Erythroblast (primary cell): ENCODE measurements at regions not wholly inside any gene's neighbourhood (a gene's known extent, or its start where the extent isn't known, plus 50 kb on each side); places are given as distances from the start of the nearest gene placed in this dataset.

Experiments
- GATA1 ChIP-seq: IDR thresholded peaks from 2 replicates; pipeline ENCODE4 v1.6.1; 2011; ENCODE audit warnings: low read depth, mild to moderate bottlenecking, control low read depth, low read length, moderate library complexity
- POLR2A ChIP-seq: IDR thresholded peaks from 2 replicates; pipeline ENCODE4 v1.6.1; 2011; ENCODE audit warnings: mild to moderate bottlenecking, low read length

DNA sequence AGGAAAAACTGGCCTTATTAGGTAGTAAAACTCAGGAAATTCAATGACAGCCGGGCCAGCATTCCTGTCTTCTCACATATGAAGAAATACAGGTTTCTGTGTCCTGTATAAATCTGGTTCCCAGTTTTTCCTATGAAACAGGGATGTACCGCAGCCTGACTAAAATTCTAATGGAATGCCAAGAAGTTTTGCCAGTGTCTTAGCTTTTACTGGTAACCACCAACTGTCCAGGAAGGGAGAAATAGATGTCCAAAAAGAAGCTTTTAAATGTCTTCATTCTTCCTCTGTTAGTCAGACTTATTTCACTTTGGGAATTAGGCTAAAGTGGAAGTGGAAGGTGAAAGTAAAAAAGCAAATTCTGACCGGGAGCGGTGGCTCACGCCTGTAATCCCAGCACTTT is 108.0 kb upstream of the TBL1X start:
- TF ChIP-seq GATA1 (no peak), POLR2A (no peak)
